Activated T-cell treated with anti-CD3 and anti-CD28 coated beads, Interleukin-2, amount 50 U/mL, for 72 hours (primary cell): ENCODE measurements at regions not wholly inside any gene's neighbourhood (a gene's known extent, or its start where the extent isn't known, plus 50 kb on each side); places are given as distances from the start of the nearest gene placed in this dataset.

ENCODE experiments used
- ATAC-seq, 2 donors: fragments of 150-1000 bp; cut with Tn5 transposase; replicated peaks in 1 of 2; 2 replicates each; pipeline ENCODE4 v1.10.0; 2021; ENCODE audit warnings: moderate library complexity in 2 of 2, mild to moderate bottlenecking in 1 of 2
- DNase-seq, 2 donors: peaks; one replicate each; pipeline ENCODE4 v3.0.0; 2021 to 2022; ENCODE audit warnings: mixed read lengths in 1 of 2
- H3K27ac Mint-ChIP-seq: one replicate; pipeline ENCODE4 v1.8.0; 2022; ENCODE audit warnings: mild to moderate bottlenecking, moderate library complexity, mixed read lengths
- H3K27me3 Mint-ChIP-seq: one replicate; pipeline ENCODE4 v1.8.0; 2022; ENCODE audit warnings: low read depth, mixed read lengths
- H3K36me3 Mint-ChIP-seq, 2 donors: one replicate each; pipeline ENCODE4 v1.8.0; 2022; ENCODE audit warnings: mixed read lengths in 2 of 2, mild to moderate bottlenecking in 1 of 2; ENCODE audit not compliant: insufficient read depth in 2 of 2
- H3K4me1 Mint-ChIP-seq: one replicate; pipeline ENCODE4 v1.8.0; 2022; ENCODE audit warnings: low read depth, mixed read lengths
- H3K4me3 Mint-ChIP-seq, 2 donors: one replicate each; pipeline ENCODE4 v1.8.0; 2022; ENCODE audit warnings: mild to moderate bottlenecking in 2 of 2, mixed read lengths in 2 of 2, moderate library complexity in 2 of 2
- H3K9me3 Mint-ChIP-seq, 2 donors: one replicate each; pipeline ENCODE4 v1.8.0; 2022; ENCODE audit warnings: mixed read lengths in 2 of 2

DNA sequence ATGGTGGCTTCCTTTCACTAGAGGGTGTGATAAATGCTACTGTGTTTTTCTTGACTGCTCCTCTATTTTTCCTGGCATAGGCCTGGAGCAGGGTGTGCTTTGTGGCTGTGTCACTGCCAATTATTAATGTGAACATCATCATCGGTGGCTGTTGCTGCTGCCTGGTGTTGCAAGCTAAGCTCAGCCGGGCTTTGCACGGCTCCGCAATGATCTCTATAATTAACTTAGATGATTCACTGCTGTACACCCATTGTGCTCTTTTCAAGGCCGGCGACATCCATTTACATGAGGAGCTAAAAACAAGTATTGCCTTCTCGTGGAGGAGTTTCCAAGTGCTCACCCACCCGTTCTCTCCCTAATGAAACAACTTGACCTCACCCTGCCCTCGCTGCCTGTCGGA, 160.1 kb upstream of the IRX3 start:
- H3K36me3 Mint-ChIP-seq: no peaks in the 10 kb centered on the region
- peaks cover 8% of the 10 kb centered on the region for H3K27me3 Mint-ChIP-seq
- no peaks in the 10 kb centered on the region for H3K4me1 Mint-ChIP-seq
- peaks cover 0 to 1% of the 10 kb centered on the region in 2 donors for H3K9me3 Mint-ChIP-seq
- H3K27ac Mint-ChIP-seq: no peak overlapping the region
- H3K4me3 Mint-ChIP-seq: no peak overlapping the region
- DNase-seq (no peak), ATAC-seq (no peak)

DNA sequence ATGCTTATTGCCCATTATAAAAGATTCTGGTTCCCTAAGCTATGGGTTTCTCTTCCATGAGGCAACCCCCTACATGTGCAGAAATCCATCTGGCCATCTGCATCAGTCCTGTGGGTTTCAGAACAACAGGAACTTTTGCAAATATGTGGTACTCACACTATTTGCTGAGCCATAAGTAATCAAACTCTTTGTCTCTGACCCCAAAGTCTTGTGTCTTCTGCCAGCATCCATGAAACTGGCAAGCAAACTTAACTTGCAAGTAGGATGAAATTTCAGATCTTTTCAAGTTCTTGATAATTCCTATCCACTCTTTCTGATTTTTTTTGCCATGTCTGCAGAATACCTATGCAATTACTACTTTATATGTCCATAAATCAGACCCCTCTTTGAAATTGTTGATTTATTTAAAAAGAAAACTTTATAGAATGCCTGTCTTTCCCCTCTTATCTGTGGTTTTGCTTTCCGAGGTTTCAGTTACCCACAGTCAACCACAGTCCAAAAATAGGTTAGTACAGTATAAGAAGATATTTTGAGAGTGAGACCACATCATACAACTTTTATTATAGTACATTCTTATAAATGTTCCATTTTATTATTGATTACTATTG, 158.4 kb upstream of the IRX3 start:
- Mint-ChIP-seq H3K36me3 (no peaks in the 10 kb centered on the region), H3K4me3 (no peak overlapping the region), H3K9me3 (peaks cover 0 to 1% of the 10 kb centered on the region in 2 donors), H3K27me3 (peaks cover 8% of the 10 kb centered on the region), H3K4me1 (no peaks in the 10 kb centered on the region), H3K27ac (no peak overlapping the region)
- ATAC-seq (no peak), DNase-seq (no peak)

DNA sequence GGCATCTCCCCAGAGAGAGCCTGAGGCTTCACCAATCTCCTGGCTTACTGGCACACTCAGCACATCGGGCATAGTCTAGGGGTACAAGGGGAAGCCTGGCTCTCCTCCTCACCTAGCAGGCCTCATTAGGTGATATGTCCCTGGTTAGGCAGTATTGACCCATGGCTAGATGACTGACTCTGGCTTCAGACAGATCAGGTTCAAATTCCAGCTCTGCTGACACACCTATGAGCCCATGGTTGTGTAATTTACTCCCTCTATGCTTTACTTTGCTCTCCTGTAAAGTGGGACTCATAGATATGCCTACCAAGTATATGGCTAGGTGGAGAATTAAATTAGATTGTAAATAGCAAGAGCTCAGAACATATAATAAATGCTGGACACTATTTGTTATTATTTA, 157.3 kb upstream of the IRX3 start:
- Mint-ChIP-seq H3K9me3 (peaks cover 0 to 1% of the 10 kb centered on the region in 2 donors), H3K4me1 (no peaks in the 10 kb centered on the region), H3K27me3 (no peaks in the 10 kb centered on the region), H3K27ac (no peak overlapping the region), H3K36me3 (no peaks in the 10 kb centered on the region), H3K4me3 (no peak overlapping the region)
- ATAC-seq (no peak), DNase-seq (no peak)

DNA sequence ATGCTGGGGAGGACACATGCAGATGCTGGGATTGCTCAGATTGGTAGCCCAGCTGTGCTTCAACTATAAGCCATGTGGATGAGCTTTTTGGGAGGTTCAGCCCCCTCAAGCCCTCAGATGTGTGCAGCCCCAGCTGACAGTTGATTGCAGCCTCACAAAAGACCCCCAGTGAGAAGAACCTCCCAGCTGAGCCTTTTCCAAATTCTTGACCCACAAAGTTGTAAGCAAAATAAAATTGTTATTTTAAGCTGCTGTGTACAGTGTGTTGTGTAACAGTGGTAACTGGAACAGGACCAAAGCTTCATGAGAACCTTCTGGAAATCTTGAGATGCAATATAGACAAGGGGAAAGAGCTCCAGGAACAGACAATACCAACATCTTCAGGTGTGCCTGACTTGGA, 156.8 kb upstream of the IRX3 start:
- no peak overlapping the region for H3K4me3 Mint-ChIP-seq
- no peaks in the 10 kb centered on the region for H3K4me1 Mint-ChIP-seq
- no peak for DNase-seq
- no peak for ATAC-seq
- peaks cover 0 to 2% of the 10 kb centered on the region in 2 donors for H3K36me3 Mint-ChIP-seq
- no peak overlapping the region for H3K27ac Mint-ChIP-seq
- no peaks in the 10 kb centered on the region for H3K27me3 Mint-ChIP-seq
- peaks cover 2 to 3% of the 10 kb centered on the region in 2 donors for H3K9me3 Mint-ChIP-seq

DNA sequence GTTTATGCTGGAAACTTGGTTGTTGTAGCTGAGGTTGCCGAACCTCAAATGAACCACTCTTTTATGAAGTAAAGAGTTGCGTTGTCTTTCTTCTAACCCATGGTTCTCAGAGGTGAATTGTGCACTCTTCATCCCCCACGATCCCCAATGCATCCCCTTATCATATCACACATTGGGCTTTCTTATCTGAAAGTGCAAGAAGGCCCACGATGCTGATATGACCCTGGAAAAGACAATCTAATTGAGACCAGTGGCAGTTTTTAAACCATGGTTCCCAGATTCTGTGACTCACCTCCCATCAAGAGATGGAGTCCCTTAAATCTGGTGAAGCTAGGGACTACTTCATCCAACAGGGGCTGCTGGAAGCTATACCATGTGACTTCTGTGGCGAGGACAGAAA, 156.3 kb upstream of the IRX3 start:
- Mint-ChIP-seq H3K27me3 (no peaks in the 10 kb centered on the region), H3K4me3 (no peak overlapping the region), H3K27ac (no peak overlapping the region), H3K36me3 (peaks cover 0 to 2% of the 10 kb centered on the region in 2 donors), H3K4me1 (no peaks in the 10 kb centered on the region), H3K9me3 (peaks cover 2 to 3% of the 10 kb centered on the region in 2 donors)
- ATAC-seq (no peak), DNase-seq (no peak)

DNA sequence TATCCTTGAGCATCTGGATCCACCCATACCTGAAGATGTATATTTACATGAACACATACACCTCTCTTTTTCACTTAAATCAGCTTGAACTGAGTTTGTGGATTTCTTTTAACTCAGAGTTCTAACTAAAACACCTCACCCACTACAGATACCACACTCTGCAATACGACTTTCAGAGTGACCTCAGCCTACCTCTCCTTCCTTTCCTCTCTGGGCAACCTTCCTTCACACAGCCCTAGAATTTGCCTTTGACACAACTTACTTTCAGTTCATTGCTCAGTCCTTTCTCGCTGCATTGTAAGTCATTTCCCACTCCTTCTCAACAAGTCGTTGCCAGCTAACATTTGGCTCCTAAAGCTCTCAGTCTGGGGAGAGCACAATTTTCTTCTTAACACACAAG, 151.9 kb upstream of the IRX3 start:
- peaks cover 2 to 5% of the 10 kb centered on the region in 2 donors for H3K9me3 Mint-ChIP-seq
- no peak overlapping the region for H3K4me3 Mint-ChIP-seq
- peaks cover 0 to 2% of the 10 kb centered on the region in 2 donors for H3K36me3 Mint-ChIP-seq
- H3K27me3 Mint-ChIP-seq: peaks cover 9% of the 10 kb centered on the region
- no peaks in the 10 kb centered on the region for H3K4me1 Mint-ChIP-seq
- ATAC-seq (peak in 1 of 2 donors; percentile 33), DNase-seq (no peak)
- H3K27ac Mint-ChIP-seq: no peak overlapping the region

DNA sequence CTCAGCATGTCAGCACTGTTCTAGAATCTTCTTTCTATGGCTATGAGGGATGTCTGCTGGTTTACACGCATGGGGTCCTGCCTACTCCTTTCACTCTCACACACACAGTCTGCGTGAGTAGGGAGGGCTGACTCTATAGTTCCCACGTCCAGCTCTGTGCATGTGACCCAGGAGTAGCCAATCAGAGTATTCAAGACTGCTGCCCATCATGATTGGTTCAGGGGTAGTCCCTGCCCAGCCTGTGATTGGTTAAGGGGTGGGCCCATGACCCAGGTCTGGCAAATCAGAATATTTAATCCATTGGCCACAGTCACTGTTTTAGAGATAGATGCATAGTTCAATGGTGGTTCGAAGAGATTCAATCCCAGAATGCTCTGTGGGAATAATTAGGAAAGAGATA, 151.3 kb upstream of the IRX3 start:
- DNase-seq (no peak), ATAC-seq (no peak)
- peaks cover 2 to 5% of the 10 kb centered on the region in 2 donors for H3K9me3 Mint-ChIP-seq
- no peak overlapping the region for H3K27ac Mint-ChIP-seq
- peaks cover 14% of the 10 kb centered on the region for H3K27me3 Mint-ChIP-seq
- no peak overlapping the region for H3K4me3 Mint-ChIP-seq
- H3K36me3 Mint-ChIP-seq: peaks cover 0 to 2% of the 10 kb centered on the region in 2 donors
- H3K4me1 Mint-ChIP-seq: no peaks in the 10 kb centered on the region

DNA sequence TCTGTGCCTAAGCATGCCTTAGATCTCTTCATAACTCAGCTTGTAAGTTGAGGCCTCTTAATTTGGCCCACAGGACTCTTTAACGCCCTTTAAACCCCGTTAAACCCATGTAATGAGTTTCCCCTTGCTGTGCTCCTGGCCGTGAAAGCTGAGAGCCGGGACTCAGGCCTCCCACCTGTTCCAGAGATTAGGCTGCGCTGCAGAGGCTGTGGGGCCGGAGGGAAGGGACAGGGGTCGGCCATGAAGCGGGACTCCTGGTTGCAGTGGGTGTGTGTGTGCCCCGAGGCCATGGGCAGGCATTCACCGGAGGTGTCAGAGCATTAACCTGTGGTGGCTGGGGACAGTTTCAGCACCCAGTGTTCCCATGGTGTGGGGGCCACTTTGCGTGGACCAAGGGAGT, 150.8 kb upstream of the IRX3 start:
- Mint-ChIP-seq H3K36me3 (peaks cover 0 to 2% of the 10 kb centered on the region in 2 donors), H3K9me3 (peaks cover 2 to 5% of the 10 kb centered on the region in 2 donors), H3K4me3 (no peak overlapping the region), H3K4me1 (no peaks in the 10 kb centered on the region), H3K27me3 (peaks cover 14% of the 10 kb centered on the region), H3K27ac (no peak overlapping the region)
- ATAC-seq (no peak), DNase-seq (no peak)

DNA sequence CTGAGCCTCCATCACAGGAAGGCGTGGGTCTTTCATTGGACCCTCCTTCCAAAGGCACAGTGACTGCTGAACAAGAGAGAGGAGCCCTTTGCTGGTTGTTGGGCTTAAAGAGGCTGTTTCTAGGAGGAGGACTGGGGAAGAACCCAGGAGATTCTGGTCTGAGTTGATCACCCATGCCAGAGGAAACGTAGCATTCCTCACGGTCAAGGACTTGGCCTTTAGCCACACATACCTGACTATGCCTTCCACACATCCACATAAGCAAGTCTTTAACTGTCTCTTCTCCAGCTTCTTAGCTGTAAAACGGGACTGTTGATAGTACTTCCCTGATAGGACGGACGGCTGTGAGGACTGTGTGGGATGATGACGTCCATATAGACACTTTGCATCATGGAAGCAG, 149.8 kb upstream of the IRX3 start:
- peaks cover 18% of the 10 kb centered on the region for H3K27me3 Mint-ChIP-seq
- no peak for ATAC-seq
- H3K9me3 Mint-ChIP-seq: peaks cover 2 to 4% of the 10 kb centered on the region in 2 donors
- H3K27ac Mint-ChIP-seq: no peak overlapping the region
- DNase-seq: no peak
- peaks cover 4% of the 10 kb centered on the region for H3K4me1 Mint-ChIP-seq
- H3K4me3 Mint-ChIP-seq: no peak overlapping the region
- H3K36me3 Mint-ChIP-seq: peaks cover 0 to 2% of the 10 kb centered on the region in 2 donors

DNA sequence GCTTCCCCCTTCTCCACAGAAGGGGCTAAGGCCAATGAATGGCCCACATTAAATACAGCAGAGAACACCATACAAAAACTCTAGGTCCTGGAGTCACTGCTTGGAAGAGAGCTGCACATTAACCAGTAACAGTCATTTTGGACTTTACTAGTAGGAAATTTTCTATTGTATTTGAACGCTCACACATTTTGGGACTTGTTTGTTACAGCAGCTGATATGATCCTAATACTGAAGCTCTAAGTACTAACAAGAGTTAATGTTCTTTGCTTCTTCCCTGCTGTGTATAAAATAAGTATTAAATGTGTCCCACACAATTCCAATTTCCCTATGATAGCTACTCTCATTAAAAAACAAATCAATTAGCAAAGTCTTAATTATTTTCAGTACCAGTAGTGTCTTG, 148.3 kb upstream of the IRX3 start:
- ATAC-seq (no peak), DNase-seq (no peak)
- Mint-ChIP-seq H3K36me3 (peaks cover 2 to 3% of the 10 kb centered on the region in 2 donors), H3K9me3 (peaks cover 2 to 4% of the 10 kb centered on the region in 2 donors), H3K27me3 (peaks cover 33% of the 10 kb centered on the region), H3K4me3 (no peak overlapping the region), H3K4me1 (peaks cover 6% of the 10 kb centered on the region), H3K27ac (no peak overlapping the region)

DNA sequence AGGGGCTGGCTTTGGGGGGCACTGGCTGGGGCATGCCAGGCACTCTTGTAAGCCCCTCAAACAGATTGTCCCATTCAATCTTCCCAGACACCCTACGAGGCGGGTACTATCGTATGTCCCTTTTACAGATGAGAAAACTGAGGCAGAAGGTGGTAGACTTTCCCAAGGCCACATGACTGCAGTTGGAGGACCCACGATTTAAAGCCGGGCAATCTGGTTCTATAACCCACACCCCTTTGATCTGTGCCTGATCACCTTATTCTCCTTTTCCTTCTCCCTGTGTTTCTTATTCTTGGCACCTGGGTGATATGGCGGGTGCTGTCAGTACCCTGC, 146.3 kb upstream of the IRX3 start:
- Mint-ChIP-seq H3K9me3 (peaks cover 0 to 2% of the 10 kb centered on the region in 2 donors), H3K27ac (no peak overlapping the region), H3K4me1 (peaks cover 6% of the 10 kb centered on the region), H3K36me3 (peaks cover 0 to 3% of the 10 kb centered on the region in 2 donors), H3K27me3 (peaks cover 42% of the 10 kb centered on the region), H3K4me3 (no peak overlapping the region)
- DNase-seq (no peak), ATAC-seq (no peak)

DNA sequence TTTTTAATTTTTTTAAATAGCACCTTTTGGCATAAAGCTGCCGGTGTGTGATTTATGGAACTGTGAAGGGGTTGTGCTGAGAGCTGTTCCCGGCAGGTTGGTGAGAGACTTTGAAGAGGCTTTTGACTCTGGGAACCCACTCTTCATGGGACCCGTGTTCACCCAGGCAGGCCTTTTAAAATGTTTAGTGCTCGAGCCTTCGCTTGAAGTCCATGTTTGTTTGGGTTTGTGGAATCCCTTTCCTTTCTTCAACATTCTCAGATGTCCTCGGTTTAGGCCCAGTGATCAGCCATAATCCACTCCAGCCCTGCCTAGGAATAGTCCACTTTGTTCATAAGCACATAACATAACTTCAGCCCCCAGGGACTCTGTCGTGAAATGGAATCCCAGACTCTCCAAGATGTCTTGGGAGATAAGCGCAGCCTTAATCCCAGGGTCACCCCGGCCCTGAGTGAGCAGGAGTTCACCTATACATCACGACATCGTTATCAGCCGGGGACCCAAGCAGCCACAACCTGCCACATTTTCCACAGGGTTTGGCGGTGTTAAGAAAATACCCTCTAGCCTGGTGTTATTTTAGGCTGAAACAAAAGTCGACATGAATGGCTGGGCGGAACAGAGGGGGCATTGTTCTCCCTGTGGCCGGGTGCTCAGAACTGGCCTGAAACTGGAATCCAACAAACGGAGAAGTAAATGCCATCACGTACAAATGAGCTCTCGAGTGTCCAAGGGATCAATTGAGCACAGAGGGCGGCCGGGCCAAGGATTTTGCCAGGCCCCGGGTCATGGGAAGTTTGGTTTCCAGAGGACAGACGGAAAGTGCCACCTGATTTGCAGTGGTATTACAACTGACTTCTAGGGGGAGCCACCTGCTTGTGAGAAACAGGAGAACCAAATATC, 145.7 kb upstream of the IRX3 start:
- DNase-seq (no peak), ATAC-seq (no peak)
- H3K36me3 Mint-ChIP-seq: peaks cover 0 to 3% of the 10 kb centered on the region in 2 donors
- peaks cover 42% of the 10 kb centered on the region for H3K27me3 Mint-ChIP-seq
- H3K27ac Mint-ChIP-seq: no peak overlapping the region
- H3K4me3 Mint-ChIP-seq: no peak overlapping the region
- peaks cover 6% of the 10 kb centered on the region for H3K4me1 Mint-ChIP-seq
- peaks cover 0 to 2% of the 10 kb centered on the region in 2 donors for H3K9me3 Mint-ChIP-seq

DNA sequence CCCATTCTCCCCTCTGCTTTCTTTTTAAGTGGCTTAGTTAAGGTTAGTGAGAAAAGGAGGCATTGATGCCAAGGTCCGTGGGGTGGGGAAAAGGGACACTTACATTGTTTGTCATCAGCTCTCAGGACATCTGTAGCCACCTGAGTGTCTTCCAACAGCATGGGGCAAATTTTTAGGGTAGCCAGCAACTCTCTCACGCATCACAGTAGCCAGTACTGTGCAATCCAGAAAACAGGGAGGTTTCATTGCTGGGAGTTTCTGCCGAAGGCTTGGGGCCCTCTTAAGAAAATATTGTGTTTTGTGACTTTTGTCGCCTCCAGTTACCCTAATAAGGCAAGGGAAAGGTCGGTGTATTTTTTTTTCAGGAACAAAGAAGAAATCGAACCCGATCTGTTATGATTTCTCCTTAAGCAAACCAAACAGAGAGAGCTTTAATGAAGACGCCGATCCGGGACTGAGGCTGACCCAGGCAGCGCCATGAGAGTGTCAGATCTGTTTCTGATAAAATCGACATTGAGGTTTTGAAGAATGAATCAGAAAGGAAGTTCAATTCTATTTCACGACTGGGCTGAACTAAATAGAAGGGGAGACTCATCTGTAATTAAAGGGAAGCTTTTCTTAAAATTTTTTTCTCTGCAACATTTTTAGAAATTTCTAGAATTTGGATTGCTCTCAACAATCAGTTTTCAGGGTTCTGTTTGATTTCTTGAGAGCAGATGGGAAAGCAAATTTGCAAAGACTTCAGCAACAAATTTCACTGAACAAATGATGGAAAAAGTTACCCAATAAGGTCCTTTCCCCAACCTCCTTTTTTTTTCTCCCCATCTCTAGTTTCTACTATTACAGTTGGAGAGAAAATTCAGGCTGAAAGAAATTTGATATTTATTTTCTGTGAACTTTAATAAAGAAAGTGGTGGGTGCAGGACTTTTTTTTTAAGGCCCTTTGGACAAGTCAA, 144.7 kb upstream of the IRX3 start:
- H3K4me3 Mint-ChIP-seq: peak overlapping the region in 1 of 2 donors; percentile 27
- DNase-seq (no peak), ATAC-seq (peak in 1 of 2 donors; percentile 43)
- peaks cover 42% of the 10 kb centered on the region for H3K27me3 Mint-ChIP-seq
- peaks cover 0 to 3% of the 10 kb centered on the region in 2 donors for H3K36me3 Mint-ChIP-seq
- H3K27ac Mint-ChIP-seq: peak overlapping the region; percentile 4
- peaks cover 0 to 2% of the 10 kb centered on the region in 2 donors for H3K9me3 Mint-ChIP-seq
- peaks cover 6% of the 10 kb centered on the region for H3K4me1 Mint-ChIP-seq
